ENCODE measurements at regions not wholly inside any gene's neighbourhood (a gene's known extent, or its start where the extent isn't known, plus 50 kb on each side); places are given as distances from the start of the nearest gene placed in this dataset.

DNA sequence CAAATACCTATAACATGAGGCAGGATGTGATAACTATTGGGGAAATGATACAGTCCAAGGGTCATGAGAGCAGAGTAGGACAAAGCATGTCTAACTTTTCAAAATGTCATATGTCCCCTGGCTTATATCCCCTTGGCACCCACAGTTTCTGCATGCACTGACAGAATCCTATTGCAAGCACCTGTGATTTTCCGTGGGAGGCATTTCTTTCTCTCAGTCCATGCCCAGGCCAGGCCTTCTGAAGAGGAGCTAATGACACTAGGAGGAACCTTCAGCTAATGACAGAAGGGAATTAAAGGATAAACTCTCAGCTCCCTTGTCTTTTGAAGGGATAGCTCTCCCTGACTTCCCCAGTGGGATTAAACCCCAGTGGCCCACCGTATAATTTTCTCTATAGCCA, 249.2 kb downstream of the TTC6 start:
- TF ChIP-seq CTCF (IDR thresholded peaks at IDR 0.05) (no peak), POLR2A (IDR thresholded peaks at IDR 0.05) (no peak)
